Stimulated activated CD4-positive, alpha-beta T cell treated with anti-CD3 and anti-CD28 coated beads, Interleukin-4, amount 100 ng/mL, for 4 hours (primary cell): ENCODE measurements at regions not wholly inside any gene's neighbourhood (a gene's known extent, or its start where the extent isn't known, plus 50 kb on each side); places are given as distances from the start of the nearest gene placed in this dataset.

Source experiments
- DNase-seq, 2 experiments: peaks; one replicate each; pipeline ENCODE4 v3.0.0-alpha.2; 2020

DNA sequence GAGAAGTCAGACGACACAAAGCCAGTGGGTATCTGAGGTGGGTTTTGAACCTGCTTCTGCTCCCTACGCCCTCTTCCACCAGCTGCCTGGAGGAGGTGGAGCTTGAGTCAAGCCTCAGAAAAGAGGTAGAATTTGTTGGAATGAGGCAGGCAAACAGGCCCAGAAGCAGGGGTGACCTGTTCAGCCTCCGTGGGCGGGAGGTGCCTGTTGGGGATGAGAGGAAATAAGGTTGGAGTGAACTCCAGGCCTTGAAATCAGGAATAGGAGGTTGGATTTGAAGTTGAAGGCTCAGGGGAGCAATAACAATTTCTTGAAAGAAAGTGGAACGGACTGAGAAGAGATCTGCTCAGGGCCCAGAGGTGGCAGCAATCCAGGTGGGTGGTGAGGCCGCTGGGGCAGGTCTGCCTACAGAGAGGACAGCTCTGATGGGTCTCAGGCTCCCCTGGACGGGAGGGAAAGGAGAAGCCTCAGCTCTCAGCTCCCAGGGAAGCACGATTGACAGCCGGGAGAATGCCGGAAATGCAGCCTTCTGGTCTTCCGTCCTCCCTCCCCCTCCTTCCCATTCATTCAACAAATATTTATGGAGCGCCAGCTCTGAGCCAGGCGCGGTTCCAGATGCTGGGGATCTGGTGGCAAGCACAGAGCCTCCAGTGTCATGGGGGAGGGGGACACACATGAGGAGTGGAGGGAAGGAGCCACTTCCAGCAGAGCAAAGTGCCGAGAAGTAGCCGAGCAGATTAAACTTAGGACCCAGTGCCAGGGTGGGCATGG, 61.9 kb upstream of the CIBAR2 start:
- DNase-seq: no peak

DNA sequence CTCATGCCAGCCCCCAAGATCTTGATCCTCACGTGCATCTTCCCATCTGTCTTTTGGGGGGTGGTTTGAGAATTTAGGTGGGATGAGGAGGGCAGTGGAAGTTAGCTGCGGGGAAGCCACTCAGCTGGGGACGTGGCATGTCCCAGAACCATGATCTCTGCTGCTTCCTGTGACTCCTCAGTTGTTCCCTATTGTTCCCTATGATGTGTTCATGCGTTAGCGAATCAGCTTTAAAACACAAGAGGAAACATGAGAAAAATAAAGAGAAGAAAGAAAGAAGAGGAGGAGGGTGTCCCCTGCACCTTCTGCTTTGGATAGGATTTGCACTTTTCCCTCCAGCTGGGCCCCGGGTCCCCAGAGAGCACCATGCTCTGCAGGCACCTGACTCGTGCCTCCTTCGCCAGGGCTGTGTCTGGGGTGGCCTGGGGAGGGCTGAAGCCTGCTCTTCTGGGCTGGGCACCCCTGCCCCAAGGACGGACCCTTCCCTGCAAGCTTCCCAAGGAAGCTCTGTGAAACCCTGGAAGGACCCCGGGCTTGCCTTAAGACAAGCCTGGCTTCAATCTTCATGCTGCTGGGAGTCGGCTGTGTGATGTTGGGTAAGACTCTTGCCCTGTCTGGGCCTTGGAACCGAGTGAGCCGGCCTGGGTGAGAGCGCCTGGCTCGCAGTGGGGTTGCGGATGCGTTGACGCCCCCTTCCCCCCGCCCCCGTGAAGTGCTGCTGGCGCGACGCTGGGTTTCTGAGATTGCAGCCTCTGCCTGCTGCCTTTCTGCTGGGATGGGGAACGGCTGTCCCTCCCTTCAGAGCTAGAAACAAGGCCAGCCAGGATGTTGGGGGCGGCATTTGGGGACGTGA, 62.8 kb upstream of the CIBAR2 start:
- no peak for DNase-seq

DNA sequence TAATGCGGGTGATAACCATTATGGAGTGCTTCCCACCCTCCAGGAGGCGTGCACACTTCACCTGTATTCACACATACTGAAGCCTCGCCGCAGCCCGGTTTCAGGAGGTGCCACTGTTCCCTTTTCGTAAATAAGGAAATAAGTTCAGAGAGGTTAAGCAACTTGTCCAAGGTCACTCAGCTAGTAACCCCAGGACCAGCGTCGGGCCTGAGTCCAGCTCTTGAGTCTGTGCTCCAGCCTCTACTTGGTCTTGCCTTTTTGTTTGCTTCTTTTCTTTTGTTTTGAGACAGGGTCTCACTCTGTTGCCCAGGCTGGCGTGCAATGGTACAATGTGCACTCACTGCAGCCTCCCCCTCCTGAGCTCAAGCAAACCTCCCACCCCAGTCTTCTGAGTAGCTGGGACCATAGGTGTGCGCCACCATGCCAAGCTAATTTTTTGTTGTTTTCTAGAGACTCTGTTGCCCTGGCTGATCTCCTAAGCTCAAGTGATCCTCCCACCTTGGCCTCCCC, 63.5 kb upstream of the CIBAR2 start:
- no peak for DNase-seq

DNA sequence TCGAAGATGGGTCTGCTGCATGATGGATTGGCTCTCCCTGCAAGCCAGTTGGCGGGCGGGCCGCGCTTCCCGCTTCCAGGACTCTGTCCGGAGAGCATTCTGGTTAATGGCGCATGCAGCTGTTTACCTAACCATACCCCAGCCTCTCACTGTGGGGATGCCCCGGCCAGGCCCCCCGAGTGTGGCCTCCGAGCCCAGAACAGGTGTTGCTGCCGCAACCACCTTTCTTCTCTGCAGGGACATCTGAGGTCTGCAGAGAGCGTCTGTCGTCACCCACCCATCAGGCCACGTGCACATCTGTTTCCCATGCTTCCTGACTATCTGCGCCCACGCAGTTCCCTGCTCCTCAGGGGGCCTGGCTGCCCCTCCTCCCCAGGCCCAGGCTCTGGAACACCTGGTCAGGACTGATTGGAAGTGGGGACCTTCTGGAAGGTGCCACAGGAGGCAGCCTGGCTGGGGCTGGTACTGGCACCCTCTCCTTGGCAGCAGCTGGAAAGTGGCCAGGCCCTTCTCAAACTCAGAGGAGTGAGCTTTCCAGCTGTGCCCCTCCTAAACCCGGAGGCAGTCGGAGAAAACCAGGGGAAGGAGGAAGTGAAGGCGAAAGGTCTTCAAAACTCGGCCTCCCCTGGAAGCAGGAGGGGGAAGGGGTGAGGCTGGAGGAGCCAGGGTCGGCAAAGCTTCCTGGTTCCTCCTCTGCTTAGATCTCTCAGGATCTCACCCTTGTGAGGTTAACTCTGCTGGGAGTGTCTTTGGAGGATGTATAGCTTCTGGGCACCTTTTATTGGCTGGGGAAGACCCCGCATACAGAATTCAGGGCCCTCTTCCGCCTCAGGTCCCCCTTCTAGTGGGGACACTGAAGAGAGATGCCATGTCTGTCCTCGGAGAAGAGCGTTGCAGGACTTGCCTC, 64.5 kb upstream of the CIBAR2 start:
- no peak for DNase-seq

DNA sequence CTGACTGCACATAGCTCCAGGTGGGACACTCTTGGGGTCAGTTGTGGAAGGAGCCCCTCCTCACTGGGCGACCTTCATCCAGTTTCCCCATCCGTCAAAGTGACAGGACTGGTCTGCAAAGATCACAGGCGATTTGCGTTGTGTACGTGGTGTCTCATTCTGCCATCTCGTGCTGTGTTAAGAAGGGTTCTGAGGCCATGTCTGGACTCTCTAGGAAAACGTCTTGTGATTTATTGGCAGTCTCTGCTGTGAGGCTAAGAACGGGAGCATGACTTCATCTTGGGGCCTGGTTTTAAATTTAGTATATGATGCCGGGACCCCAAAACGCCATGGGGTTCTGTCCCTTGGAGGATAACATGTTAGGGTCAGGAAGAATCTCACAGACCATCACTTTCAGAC, 65.2 kb upstream of the CIBAR2 start:
- no peak for DNase-seq

DNA sequence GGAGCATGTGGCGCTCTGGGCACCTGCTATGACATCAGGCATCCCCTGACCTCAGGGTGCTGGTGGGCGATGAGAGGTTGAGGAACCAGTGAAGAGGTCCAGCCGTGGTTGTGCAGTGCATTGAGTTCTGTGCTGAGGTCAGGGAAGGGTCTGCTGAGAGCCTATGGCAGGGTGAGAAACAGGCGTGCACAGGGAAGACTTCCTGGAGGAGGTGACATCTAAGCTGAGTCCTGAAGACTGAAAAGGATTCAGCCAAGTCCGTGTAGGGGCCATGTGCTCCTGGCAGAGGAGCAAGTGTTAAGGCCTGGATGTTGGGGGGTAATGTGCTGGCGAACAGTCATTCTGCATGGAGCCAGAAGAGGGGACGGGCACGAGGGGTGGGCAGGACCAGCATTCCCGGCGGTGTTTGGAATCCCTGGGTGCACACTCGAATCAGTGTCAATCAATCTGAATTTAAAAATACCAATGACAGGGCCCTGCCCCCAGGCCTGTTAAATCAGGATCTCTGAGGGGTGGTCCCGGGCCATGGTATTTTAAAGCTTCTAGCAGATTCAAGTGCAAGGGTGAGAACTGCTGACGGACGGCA, 65.8 kb upstream of the CIBAR2 start:
- no peak for DNase-seq

DNA sequence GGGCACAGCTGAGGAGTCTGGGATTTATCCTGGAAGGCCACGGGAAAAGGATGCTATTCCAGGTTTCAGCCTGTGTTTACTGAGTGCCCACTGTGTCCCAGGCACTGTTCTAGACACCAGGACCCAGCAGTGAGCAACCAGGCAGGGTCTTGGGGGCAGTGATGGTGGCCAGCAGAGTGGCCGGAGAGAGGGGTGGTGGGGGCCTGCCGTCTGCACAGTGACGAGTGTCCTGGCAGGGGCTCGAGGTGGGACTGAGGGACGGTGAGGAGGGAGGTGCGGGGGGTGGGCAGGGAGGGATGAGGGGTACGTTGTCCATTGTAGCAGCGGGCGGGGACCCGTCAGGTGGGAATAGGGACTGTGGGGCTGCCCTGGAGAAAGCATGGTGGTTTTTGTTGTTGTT, 66.3 kb upstream of the CIBAR2 start:
- DNase-seq: no peak

DNA sequence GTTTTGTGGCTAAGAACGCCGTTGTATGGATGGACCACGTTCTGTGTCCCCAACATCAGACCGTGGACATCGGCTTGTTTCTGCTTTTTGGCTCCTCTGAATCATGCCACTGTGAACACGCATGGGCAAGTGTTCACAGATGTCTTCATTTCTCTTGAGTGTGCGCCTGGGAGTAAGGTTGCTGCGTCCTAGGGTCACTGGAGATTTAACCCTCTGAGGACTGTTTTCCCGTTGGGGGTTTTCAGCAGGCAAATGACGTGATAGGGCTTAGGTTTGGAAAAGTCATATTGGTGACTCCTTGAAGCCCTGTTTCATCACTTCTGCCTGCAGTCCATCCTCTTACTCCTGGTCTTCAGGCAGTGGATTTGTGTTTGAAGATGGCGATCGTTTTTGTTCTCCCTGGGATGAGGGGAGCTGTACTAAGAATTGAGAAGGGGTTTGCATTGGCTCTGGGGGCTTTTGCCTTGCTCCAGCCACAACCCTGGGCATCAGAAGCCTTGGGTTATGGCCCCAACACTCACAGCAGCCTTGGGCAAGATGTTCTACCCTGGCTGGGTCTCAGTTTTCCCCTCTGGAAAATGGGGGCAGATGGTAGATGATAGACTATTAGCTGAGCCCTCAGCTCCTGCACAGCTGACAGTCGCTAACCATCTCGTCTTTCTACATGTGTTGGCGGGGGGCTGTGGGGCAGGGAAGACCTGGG, 67.2 kb upstream of the CIBAR2 start:
- DNase-seq: no peak

DNA sequence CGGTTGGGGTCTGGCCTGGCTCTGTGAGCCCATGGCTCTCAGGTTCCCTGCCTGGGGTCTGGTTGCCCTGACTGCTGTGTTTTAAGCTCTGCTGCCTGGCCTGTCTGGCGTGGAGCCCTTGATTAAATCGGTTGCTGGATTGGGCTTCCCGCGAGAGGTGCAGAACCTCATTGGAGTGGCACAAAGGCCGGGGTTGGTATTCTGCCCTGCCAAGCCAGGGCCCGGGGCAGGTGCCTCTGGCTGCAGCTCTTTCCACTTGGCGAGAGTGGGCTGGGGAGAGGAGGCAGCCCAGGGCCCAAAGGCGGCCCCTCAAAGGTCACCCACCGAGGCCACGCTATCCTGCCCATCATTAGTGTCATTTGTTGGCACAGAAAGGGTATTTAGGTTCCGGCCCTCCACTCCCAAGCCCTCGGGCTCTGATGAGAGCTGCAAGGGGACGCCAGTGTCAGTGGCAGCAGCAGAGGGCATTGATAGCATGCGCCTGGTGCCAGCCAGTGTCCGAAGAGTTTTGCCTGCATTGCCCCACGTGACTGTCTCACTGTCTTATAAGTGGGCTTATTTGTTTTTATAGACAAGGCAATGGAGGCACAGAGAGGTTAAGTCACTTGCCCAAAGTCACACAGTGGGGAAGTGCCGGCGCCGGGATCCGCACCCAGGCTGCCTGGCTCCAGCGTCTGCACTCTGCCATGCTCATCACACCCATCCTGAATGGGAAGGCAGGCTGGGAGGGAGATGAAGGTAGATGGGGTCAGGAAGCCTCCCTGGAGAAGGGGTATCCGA, 68.0 kb upstream of the CIBAR2 start:
- no peak for DNase-seq

DNA sequence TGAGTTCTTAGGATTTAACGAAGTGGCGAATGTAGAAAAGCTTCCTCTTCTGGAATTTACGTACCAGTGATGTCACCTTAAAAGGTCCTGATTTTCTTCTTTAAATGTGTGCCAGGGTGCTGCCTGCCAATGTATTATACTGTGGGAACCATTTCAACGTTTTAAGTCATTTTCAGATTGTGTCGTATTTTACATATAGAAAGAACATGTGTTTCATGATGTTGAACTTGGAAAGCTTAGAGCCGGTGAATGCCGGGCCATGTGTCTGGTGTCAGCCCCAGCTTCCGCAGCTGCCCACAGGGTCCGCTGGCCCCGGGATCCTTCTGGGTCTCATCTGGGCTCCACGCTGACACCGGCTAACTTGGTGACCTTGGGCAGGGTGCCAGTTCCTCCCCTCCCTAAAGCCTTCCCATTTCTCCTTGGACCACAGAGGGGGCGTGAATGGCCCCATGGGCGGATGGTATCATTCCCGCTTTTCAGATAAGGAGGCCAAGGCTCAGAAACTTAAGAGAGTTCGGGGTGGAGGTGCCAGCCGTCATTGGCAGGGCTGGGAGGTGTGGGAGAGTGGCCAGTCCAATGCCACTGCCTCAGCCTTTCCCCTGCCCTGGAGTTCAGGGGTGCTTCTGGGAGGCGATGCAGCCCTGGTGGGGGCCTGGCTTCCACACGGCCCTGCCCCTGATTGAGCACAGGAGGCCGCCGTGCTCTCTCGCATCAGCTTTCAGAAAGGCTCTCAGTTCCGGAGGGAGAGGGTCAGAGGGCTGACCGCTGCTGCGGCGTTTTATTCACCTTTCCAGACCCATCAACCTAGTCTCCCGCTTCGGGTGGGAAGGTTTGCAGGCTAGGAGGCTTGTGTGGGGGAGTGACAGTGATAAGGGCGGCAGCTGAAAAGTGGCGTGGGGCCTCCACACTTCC, 68.8 kb upstream of the CIBAR2 start:
- no peak for DNase-seq

DNA sequence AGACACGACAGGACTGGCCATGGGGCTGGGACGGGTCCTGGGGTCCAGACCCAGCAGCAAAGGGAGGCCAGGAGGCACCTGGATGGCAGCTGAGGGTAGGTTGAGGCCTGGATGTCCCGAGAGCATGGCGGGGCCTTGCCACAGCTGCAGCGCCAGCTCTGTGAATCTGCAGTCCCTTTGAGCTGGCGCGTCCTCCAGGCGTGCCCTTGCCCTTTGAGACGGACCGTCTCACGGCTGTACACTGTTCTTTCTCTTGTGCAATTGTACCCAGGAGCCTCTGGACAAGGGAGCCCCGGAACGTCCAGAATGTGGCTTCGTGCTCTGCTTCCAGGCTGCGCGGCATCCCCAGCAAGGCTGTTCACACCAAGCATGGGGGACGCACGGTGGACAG, 69.5 kb upstream of the CIBAR2 start:
- no peak for DNase-seq

DNA sequence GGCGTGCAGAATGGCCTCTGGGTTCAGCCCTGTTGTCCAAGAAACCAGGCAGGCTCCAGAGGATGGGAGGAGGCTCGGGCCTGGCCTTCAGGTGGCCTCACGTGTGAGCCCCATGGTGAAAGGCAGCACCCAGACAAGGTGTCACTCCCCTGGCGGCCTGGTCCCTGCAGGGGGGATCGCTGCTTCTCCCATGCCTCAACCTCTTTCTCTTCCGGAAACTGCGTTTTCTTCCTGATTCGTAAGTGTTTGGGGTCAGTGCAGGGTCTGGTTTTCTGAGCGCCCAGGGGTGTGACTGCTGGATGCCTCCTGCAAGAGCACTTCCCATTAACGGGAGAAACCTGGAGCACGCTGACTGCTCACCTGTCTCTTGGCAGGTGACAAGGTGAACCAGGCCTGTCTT, 70.0 kb upstream of the CIBAR2 start:
- no peak for DNase-seq

DNA sequence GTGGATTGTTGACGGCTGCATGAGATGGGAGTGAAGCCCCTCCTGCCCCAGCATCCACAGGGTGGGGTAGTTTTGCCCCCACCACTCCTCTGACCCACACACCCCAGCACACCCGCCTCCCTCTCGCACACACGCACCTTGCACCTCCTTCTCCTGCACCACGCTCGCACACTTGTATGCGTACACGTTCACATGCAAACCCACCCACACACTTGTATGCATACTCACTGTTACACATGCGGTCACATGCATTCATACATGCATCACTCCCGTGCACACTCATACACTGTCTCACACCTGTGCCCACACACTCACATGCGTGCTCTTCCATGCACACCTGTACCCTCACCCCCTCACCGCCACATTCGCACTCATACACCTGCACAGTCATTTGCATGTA, 70.5 kb upstream of the CIBAR2 start:
- DNase-seq: no peak

DNA sequence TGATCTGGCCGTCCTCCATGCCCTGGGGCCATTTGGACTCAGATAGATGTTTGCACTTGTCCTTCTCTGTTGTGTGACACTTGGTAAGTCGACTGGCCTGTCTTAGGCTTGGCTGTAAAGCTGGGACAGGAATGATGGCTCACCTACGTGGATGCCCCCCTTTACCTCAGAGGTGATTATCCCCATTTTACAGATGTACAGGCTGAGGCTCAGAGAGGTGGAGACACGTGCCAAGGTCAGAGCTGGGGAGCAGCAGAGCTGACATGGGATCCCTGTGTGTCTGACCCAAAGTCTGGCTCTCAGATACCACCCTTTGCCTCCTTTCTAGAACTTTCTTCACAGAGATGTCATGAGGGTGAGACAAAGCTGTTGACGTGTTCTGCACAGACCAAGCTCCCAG, 71.3 kb upstream of the CIBAR2 start:
- no peak for DNase-seq

DNA sequence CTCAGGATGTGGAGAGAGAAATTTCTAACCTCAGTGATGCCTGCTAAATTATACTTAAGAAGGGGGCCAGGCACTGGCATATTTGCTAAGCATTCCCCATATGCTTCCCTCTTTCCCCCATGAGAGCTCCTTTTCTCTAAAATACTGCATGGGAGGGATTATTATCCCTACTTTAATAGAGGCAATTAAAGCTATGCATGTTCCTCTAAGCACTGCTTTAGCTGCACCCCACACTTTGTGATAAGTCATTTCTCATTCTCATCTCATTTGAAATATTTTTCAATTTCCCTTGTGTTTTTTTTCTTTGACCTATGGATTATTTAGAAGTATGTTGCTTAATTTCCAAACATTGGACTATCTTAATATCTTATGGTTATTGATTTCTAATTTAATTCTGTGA, 72.1 kb upstream of the CIBAR2 start:
- no peak for DNase-seq

DNA sequence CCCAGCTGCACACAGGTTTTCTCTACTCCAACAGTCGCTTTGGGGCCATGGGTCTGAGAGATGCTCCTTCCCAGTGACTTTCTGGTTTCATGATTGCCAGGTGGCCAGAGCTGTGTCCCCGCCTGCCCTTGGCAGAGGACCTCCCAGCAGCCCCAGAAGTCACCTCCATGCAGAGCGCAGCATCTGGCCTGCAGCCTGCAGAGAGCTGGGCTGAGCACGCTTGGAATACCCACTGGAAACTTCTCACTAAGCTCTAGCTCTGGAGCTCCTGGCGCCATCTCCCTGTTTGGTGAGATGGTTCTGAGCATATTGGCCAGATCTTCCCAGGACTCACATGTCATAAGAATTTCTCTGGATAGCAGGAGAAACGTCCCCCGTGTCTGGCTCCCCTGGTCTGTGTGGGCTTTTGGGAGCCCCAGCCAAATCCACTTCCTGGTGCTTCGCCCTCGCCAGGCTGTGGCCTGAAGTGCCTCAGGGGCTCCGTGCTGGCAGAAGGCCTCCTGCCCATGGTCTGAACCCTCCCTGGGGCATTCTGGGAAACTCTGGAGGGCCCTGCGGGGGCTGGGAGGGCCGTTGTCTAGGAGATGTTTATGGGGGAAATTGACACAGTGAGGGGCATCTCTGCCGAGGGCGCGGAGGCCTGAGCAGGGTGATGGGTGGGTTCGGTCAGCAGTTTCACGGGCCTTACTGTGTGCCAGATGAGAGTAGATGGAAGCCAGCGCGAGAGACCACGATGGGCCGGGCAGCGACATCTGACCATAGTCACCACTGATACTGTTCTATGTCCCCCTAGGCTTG, 73.2 kb upstream of the CIBAR2 start:
- DNase-seq: no peak

DNA sequence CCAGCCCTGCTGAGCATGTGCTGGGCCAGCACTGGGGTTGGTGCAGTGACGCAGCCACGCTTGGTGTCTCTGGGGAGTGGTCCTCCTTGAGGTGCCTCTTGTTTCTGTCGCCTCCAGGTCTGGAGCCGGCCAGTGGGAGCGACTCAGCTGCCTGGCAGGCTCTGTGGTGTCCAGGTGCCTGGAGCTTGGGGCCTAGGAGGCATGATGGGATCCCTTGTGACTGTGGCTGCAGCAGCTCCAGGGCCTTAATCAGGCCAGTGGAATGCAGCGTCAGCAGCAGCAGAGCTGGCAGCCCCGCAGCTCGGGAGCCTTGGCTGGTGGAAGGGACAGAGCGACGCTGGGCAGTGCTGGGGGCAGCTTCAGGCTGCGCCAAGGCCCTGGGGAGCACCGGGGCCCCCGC, 74.7 kb upstream of the CIBAR2 start:
- no peak for DNase-seq

DNA sequence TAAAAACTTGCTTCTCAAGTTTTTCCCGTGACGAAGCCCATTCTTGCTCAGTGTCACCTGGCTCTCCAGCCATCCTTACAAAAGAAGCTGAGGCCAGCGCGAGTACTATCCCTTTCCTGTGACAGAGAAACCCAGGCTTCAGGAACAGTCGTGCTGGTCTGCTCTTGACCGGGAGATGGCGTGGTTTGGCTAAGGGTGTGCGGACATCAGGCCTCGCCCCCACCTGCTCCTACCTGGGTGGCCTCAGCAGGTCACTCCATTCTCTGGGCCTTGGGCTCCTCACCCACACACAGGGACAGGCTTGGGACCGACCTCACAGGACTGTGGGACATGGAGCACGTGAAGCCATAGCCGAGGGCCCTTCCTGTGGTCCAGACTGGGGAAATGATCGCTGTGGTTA, 75.2 kb upstream of the CIBAR2 start:
- DNase-seq: no peak

DNA sequence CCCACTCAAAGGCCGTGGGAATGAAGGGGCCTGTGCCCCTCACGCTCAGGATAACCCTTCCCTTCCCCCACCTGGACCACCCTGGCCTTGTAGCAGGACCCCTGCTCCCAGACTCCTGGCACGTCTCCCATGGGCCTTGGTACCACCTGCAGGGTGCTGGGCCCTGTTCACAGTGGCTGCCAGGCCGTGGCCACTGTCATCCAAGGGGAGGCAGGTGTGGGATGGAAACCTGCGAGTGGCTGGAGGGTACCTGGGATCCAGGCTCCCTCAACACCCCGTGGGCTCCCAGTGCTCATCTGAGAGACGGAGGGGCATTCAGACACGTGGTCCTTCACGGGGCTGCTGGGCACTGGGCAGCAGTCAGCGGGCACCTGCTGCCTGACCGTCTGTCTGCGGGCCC, 75.6 kb upstream of the CIBAR2 start:
- DNase-seq: no peak
